Hematopoietic multipotent progenitor cell (in vitro differentiated cells): ENCODE measurements at regions not wholly inside any gene's neighbourhood (a gene's known extent, or its start where the extent isn't known, plus 50 kb on each side); places are given as distances from the start of the nearest gene placed in this dataset.
A peak's percentile ranks its signal among the peaks of the same experiment; 100 is the strongest.
"Not testable (repeated sequence)": the region's sequence is repeated elsewhere in the genome, so short reads cannot be mapped to it uniquely, and the experiment has no call there.

ENCODE experiments used
- DNase-seq, 3 donors: peaks; one replicate each; pipeline ENCODE4 v3.0.0-alpha.2; 2011 to 2015; ENCODE audit warnings: low read depth in 2 of 3, low spot score in 2 of 3

- DNase-seq, result peak in 2 of 3 donors; percentile 51 to 90
These were observed 276.5 kb upstream of the AMIGO2 start for GRCh38 chr12:47356129-47356700.

- no peak for DNase-seq
These were observed 273.7 kb upstream of the AMIGO2 start for GRCh38 chr12:47353508-47353907.

- no peak for DNase-seq
These were observed 272.3 kb upstream of the AMIGO2 start for GRCh38 chr12:47352067-47352466.

GRCh38 chr12:47351526-47351925 is 271.8 kb upstream of the AMIGO2 start:
- no peak for DNase-seq

- DNase-seq, result no peak
These were observed 270.3 kb upstream of the AMIGO2 start for GRCh38 chr12:47350062-47350408.

- no peak for DNase-seq
These were observed 269.6 kb upstream of the AMIGO2 start for GRCh38 chr12:47349137-47350061.

- DNase-seq, result no peak
These were observed 268.4 kb upstream of the AMIGO2 start for GRCh38 chr12:47348206-47348605.

GRCh38 chr12:47346251-47347019 is 266.7 kb upstream of the AMIGO2 start:
- DNase-seq, result no peak

- no peak for DNase-seq
These were observed 264.2 kb upstream of the AMIGO2 start for GRCh38 chr12:47343684-47344567.

- no peak for DNase-seq
These were observed 260.8 kb upstream of the AMIGO2 start for GRCh38 chr12:47340411-47341015.

GRCh38 chr12:47337581-47337980 is 257.8 kb upstream of the AMIGO2 start:
- no peak for DNase-seq

- not testable (repeated sequence) for DNase-seq
These were observed 253.6 kb upstream of the AMIGO2 start for GRCh38 chr12:47333271-47333858.

- DNase-seq, result no peak
These were observed 249.2 kb upstream of the AMIGO2 start for GRCh38 chr12:47328831-47329545.

GRCh38 chr12:47326190-47326589 is 246.4 kb upstream of the AMIGO2 start:
- no peak for DNase-seq

GRCh38 chr12:47323802-47324201 is 244.0 kb upstream of the AMIGO2 start:
- DNase-seq, result no peak

GRCh38 chr12:47321436-47321835 is 241.7 kb upstream of the AMIGO2 start:
- DNase-seq, result no peak

GRCh38 chr12:47319746-47320145 is 240.0 kb upstream of the AMIGO2 start:
- DNase-seq, result no peak

- no peak for DNase-seq
These were observed 239.2 kb upstream of the AMIGO2 start for GRCh38 chr12:47318963-47319362.
